ENCODE measurements at regions not wholly inside any gene's neighbourhood (a gene's known extent, or its start where the extent isn't known, plus 50 kb on each side); places are given as distances from the start of the nearest gene placed in this dataset.

DNA sequence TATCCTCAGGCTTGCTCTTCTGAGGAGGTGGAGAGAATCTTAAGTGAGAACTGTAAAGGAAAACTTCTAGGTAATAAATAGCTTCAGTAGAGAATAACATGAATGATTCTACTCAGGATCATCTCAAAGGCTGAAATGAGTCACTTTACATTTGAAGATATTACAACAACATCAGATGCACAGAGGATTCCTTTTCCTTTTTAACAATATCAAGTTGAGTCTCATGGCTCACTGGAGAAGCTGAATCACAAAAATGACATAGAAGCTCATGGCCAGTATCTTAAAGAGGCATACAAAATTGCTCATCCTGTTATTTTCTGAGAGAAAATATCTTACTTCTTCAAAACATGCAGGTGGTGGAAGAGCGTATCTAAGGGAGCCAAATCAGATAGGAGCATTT lies 72.5 kb upstream of the EMCN start:
- TF ChIP-seq, protein P1, sequence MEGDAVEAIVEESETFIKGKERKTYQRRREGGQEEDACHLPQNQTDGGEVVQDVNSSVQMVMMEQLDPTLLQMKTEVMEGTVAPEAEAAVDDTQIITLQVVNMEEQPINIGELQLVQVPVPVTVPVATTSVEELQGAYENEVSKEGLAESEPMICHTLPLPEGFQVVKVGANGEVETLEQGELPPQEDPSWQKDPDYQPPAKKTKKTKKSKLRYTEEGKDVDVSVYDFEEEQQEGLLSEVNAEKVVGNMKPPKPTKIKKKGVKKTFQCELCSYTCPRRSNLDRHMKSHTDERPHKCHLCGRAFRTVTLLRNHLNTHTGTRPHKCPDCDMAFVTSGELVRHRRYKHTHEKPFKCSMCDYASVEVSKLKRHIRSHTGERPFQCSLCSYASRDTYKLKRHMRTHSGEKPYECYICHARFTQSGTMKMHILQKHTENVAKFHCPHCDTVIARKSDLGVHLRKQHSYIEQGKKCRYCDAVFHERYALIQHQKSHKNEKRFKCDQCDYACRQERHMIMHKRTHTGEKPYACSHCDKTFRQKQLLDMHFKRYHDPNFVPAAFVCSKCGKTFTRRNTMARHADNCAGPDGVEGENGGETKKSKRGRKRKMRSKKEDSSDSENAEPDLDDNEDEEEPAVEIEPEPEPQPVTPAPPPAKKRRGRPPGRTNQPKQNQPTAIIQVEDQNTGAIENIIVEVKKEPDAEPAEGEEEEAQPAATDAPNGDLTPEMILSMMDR (IDR thresholded peaks at IDR 0.05 in 4 of 5, conservative IDR thresholded peaks at IDR 0.05 in 1 of 5): no peak
- TF ChIP-seq POLR2A (IDR thresholded peaks at IDR 0.05): no peak

Measured in gastrocnemius medialis (tissue), 4 donors.